ENCODE measurements at regions not wholly inside any gene's neighbourhood (a gene's known extent, or its start where the extent isn't known, plus 50 kb on each side); places are given as distances from the start of the nearest gene placed in this dataset.

GRCh38 chr2:175624211-175624761, 377.8 kb downstream of the LNPK start:
- no peak overlapping the region for H3K4me3 ChIP-seq (ENCODE audit: low read depth, low read length)
- DNase-seq (ENCODE audit: low read depth) = no peak
- no peak for TF ChIP-seq CTCF (IDR thresholded peaks at IDR 0.05; ENCODE audit: insufficient read depth, low read length)

GRCh38 chr2:175621821-175622220, 380.2 kb downstream of the LNPK start:
- no peak for TF ChIP-seq CTCF (IDR thresholded peaks at IDR 0.05; ENCODE audit: insufficient read depth, low read length)
- DNase-seq (ENCODE audit: low read depth) = no peak
- no peak overlapping the region for H3K4me3 ChIP-seq (ENCODE audit: low read depth, low read length)

- no peak overlapping the region for H3K4me3 ChIP-seq (ENCODE audit: low read depth, low read length)
- TF ChIP-seq CTCF (IDR thresholded peaks at IDR 0.05; ENCODE audit: insufficient read depth, low read length) = no peak
- DNase-seq (ENCODE audit: low read depth) = no peak
These were observed 382.0 kb downstream of the LNPK start for GRCh38 chr2:175620106-175620505.

GRCh38 chr2:175619179-175620045, 382.7 kb downstream of the LNPK start:
- no peak for DNase-seq (ENCODE audit: low read depth)
- H3K4me3 ChIP-seq (ENCODE audit: low read depth, low read length) = no peak overlapping the region
- TF ChIP-seq CTCF (IDR thresholded peaks at IDR 0.05; ENCODE audit: insufficient read depth, low read length) = no peak

GRCh38 chr2:175612280-175612679, 389.8 kb downstream of the LNPK start:
- no peak for TF ChIP-seq CTCF (IDR thresholded peaks at IDR 0.05; ENCODE audit: insufficient read depth, low read length)
- no peak overlapping the region for H3K4me3 ChIP-seq (ENCODE audit: low read depth, low read length)
- no peak for DNase-seq (ENCODE audit: low read depth)

- DNase-seq (ENCODE audit: low read depth) = no peak
- TF ChIP-seq CTCF (IDR thresholded peaks at IDR 0.05; ENCODE audit: insufficient read depth, low read length) = no peak
- H3K4me3 ChIP-seq (ENCODE audit: low read depth, low read length) = no peak overlapping the region
These were observed 395.8 kb downstream of the LNPK start for GRCh38 chr2:175606010-175606841.

All from fibroblast of the aortic adventitia (primary cell).